Panc1 (cell line): ENCODE measurements at regions not wholly inside any gene's neighbourhood (a gene's known extent, or its start where the extent isn't known, plus 50 kb on each side); places are given as distances from the start of the nearest gene placed in this dataset.

Experiments used
- ATAC-seq: fragments of 200-7000 bp; cut with Tn5 transposase; 2 replicates; pipeline ENCODE4 v1.9.1; 2020; ENCODE audit warnings: mild to moderate bottlenecking, moderate library complexity
- BruUV-seq: library from RNA; stranded (reverse); fragments of 400-500 nt; replicated peaks from 2 replicates; lab custom pipeline; 2021; lab: Mats Ljungman, UMichigan
- CTCF ChIA-PET: fragments of 300-600 bp; sonication (Branson Sonifier 250); formaldehyde crosslinking; loops from one replicate; lab custom pipeline; 2022; ENCODE audit warnings: antibody characterized with exemption; lab: Charles Lee
- POLR2A ChIA-PET: fragments of 300-600 bp; sonication (Branson Sonifier 250); formaldehyde crosslinking; loops from one replicate; lab custom pipeline; 2022; ENCODE audit warnings: antibody characterized with exemption; lab: Charles Lee
- DNase-seq: peaks from one replicate; pipeline ENCODE4 v3.0.0-alpha.2; 2010; ENCODE audit warnings: low read depth, low spot score
- H3K27ac ChIP-seq: 2 replicates; pipeline ENCODE4 v1.5.1; 2011; ENCODE audit warnings: mild to moderate bottlenecking, low read length, inconsistent platforms
- H3K27me3 ChIP-seq: fragments of 200-500 bp; sonication (Bioruptor generic); 2 replicates; pipeline ENCODE4 v1.6.0; 2014; ENCODE audit warnings: low read length, inconsistent platforms; ENCODE audit not compliant: control insufficient read depth, insufficient read depth
- H3K36me3 ChIP-seq: fragments of 200-500 bp; sonication (Bioruptor generic); 2 replicates; pipeline ENCODE4 v1.5.1; 2014; ENCODE audit warnings: inconsistent platforms, mild to moderate bottlenecking, low read length, moderate library complexity; ENCODE audit not compliant: control insufficient read depth, insufficient read depth
- H3K4me1 ChIP-seq: 2 replicates; pipeline ENCODE4 v1.5.1; 2011; ENCODE audit warnings: inconsistent platforms, mild to moderate bottlenecking, low read length, moderate library complexity; ENCODE audit not compliant: control insufficient read depth, insufficient read depth
- H3K4me3 ChIP-seq, 2 experiments: 2 replicates each; pipeline ENCODE4 v1.5.1; 2011 to 2012; ENCODE audit warnings: low read depth in 2 of 2, low read length in 2 of 2, mild to moderate bottlenecking in 2 of 2, inconsistent platforms in 1 of 2, moderate library complexity in 1 of 2
- H3K9me3 ChIP-seq: fragments of 200-500 bp; sonication (Bioruptor generic); 2 replicates; pipeline ENCODE4 v1.5.1; 2014; ENCODE audit warnings: low read depth, mild to moderate bottlenecking, inconsistent platforms, low read length, moderate library complexity; ENCODE audit not compliant: control insufficient read depth, insufficient read depth
- CTCF ChIP-seq: fragments of 450-650 bp; IDR thresholded peaks from 2 replicates; pipeline ENCODE4 v1.5.1; 2017; ENCODE audit warnings: mild to moderate bottlenecking
- POLR2AphosphoS5 ChIP-seq: IDR thresholded peaks from 2 replicates; pipeline ENCODE4 v1.6.1; 2012; ENCODE audit warnings: mild to moderate bottlenecking, low read depth, low read length, moderate library complexity
- SIN3A ChIP-seq: IDR thresholded peaks from 2 replicates; pipeline ENCODE4 v1.6.1; 2012; ENCODE audit warnings: low read depth, mild to moderate bottlenecking, low read length, moderate library complexity, borderline replicate concordance; ENCODE audit not compliant: insufficient read depth
- TCF7L2 ChIP-seq: IDR thresholded peaks from 2 replicates; pipeline ENCODE4 v1.6.1; 2011; ENCODE audit warnings: mild to moderate bottlenecking, low read depth, low read length, inconsistent platforms
- in situ Hi-C: cut with HindIII; loops from 2 replicates; pipeline ENCODE4 v1.10.0; 2016; ENCODE audit warnings: low sequenced_read_pairs, low pct_unique_long_range_greater_than_20kb
- intact Hi-C: fragments of 100-400 bp; cut with micrococcal nuclease; formaldehyde crosslinking; loops from one replicate; pipeline ENCODE4 v1.10.0; 2022; ENCODE audit not compliant: unreplicated experiment
- TF ChIP-seq, protein P1 (sequence below), 2 experiments: IDR thresholded peaks; 2 replicates each; pipeline ENCODE4 v1.6.1; 2011 to 2012; ENCODE audit warnings: low read depth in 2 of 2, control low read depth in 1 of 2, low read length in 1 of 2, mild to moderate bottlenecking in 1 of 2, moderate library complexity in 1 of 2; ENCODE audit not compliant: insufficient read depth in 1 of 2

- H3K9me3 ChIP-seq, result peaks cover 8% of the 10 kb centered on the region; the same call in 1 of the 2 replicates
- CTCF ChIA-PET, result no interaction called here
- BruUV-seq, result no TSS peak
- in situ Hi-C loops, result no loop called here
- no peaks in the 10 kb centered on the region for H3K36me3 ChIP-seq
- POLR2A ChIA-PET, result no interaction called here
- DNase-seq, result no peak
- H3K4me3 ChIP-seq, result no peak overlapping the region
- intact Hi-C loops, result no loop called here
- no peak overlapping the region for H3K27ac ChIP-seq
- no peaks in the 10 kb centered on the region for H3K27me3 ChIP-seq
- TF ChIP-seq CTCF (no peak), POLR2AphosphoS5 (no peak), SIN3A (no peak), TCF7L2 (no peak)
- TF ChIP-seq, protein P1, sequence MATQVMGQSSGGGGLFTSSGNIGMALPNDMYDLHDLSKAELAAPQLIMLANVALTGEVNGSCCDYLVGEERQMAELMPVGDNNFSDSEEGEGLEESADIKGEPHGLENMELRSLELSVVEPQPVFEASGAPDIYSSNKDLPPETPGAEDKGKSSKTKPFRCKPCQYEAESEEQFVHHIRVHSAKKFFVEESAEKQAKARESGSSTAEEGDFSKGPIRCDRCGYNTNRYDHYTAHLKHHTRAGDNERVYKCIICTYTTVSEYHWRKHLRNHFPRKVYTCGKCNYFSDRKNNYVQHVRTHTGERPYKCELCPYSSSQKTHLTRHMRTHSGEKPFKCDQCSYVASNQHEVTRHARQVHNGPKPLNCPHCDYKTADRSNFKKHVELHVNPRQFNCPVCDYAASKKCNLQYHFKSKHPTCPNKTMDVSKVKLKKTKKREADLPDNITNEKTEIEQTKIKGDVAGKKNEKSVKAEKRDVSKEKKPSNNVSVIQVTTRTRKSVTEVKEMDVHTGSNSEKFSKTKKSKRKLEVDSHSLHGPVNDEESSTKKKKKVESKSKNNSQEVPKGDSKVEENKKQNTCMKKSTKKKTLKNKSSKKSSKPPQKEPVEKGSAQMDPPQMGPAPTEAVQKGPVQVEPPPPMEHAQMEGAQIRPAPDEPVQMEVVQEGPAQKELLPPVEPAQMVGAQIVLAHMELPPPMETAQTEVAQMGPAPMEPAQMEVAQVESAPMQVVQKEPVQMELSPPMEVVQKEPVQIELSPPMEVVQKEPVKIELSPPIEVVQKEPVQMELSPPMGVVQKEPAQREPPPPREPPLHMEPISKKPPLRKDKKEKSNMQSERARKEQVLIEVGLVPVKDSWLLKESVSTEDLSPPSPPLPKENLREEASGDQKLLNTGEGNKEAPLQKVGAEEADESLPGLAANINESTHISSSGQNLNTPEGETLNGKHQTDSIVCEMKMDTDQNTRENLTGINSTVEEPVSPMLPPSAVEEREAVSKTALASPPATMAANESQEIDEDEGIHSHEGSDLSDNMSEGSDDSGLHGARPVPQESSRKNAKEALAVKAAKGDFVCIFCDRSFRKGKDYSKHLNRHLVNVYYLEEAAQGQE (IDR thresholded peaks at IDR 0.05; ENCODE audit: insufficient read depth in 1 of 2, low read depth in 2 of 2, low read length in 1 of 2), result no peak
- H3K4me1 ChIP-seq, result no peaks in the 10 kb centered on the region
- ATAC-seq, result no peak
Measured at GRCh38 chr1:195472291-195472690, 1135.9 kb downstream of the KCNT2 start.

- H3K9me3 ChIP-seq, result no peaks in the 10 kb centered on the region
- ATAC-seq (no peak), DNase-seq (no peak)
- no peak overlapping the region for H3K27ac ChIP-seq
- no peaks in the 10 kb centered on the region for H3K36me3 ChIP-seq
- in situ Hi-C loops, result no loop called here
- no peaks in the 10 kb centered on the region for H3K27me3 ChIP-seq
- BruUV-seq, result no TSS peak
- intact Hi-C loops, result no loop called here
- ChIA-PET POLR2A (no interaction called here), CTCF (no interaction called here)
- H3K4me1 ChIP-seq, result no peaks in the 10 kb centered on the region
- no peak overlapping the region for H3K4me3 ChIP-seq
- TF ChIP-seq SIN3A, result no peak
Measured at GRCh38 chr1:195466639-195467038, 1141.6 kb downstream of the KCNT2 start.

GRCh38 chr1:195462646-195463045, 1145.6 kb downstream of the KCNT2 start:
- DNase-seq (no peak), ATAC-seq (no peak)
- Histone ChIP-seq H3K4me3 (no peak overlapping the region), H3K27me3 (no peaks in the 10 kb centered on the region), H3K36me3 (no peaks in the 10 kb centered on the region), H3K27ac (no peak overlapping the region), H3K9me3 (peaks cover 1% of the 10 kb centered on the region; the same call in 1 of the 2 replicates), H3K4me1 (no peaks in the 10 kb centered on the region)
- intact Hi-C loops, result no loop called here
- POLR2A ChIA-PET, result no interaction called here
- in situ Hi-C loops, result no loop called here
- no TSS peak for BruUV-seq
- CTCF ChIA-PET, result no interaction called here
- TF ChIP-seq, protein P1 (IDR thresholded peaks at IDR 0.05; ENCODE audit: insufficient read depth in 1 of 2, low read depth in 2 of 2, low read length in 1 of 2), result no peak
- TF ChIP-seq TCF7L2 (no peak), SIN3A (no peak), CTCF (no peak), POLR2AphosphoS5 (no peak)
